ENCODE measurements at regions not wholly inside any gene's neighbourhood (a gene's known extent, or its start where the extent isn't known, plus 50 kb on each side); places are given as distances from the start of the nearest gene placed in this dataset.
"Not testable (repeated sequence)": the region's sequence is repeated elsewhere in the genome, so short reads cannot be mapped to it uniquely, and the experiment has no call there.

DNA sequence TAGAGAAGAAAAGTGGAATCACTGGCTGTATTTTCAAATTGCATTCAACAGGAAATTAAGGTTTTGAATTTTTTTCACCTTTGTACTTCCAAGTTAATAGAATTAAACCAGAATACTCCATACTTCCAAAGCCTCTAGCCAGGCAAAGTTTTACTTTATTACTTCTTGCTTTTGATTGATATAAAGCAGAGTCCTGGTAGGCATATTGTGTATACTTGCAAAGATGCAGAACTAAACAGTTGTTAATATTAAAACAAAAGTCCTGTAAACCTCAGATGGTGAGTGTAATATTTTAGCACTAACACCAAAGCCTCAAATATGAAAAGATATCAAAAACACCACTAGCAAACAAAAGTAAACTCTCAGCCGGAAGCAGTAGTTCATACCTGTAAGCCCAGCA lies 107.2 kb upstream of the C2CD4B start:
- no peak for DNase-seq (ENCODE audit: low spot score)

DNA sequence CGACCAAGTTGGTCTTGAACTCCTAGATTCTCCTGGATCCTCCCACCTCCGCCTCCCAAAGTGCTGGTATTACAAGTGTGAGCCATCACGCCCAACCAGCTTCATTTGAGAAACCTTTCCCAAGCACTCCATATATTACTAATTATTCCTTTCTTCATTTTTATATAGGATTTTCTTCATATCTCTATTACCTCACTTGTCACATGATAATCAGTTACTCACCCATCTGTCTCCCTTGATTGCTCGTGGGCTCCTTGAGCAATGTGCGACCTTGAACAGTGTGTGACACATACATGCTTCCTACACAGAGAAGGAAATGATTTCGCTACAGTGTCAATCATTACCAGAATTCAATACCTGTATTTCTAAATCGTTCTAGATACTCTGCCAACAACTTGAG lies 110.7 kb upstream of the C2CD4B start:
- DNase-seq (ENCODE audit: low spot score): no peak

More for the DNA sequence above, 107.2 kb upstream of the C2CD4B start:
- TF ChIP-seq, protein P1, sequence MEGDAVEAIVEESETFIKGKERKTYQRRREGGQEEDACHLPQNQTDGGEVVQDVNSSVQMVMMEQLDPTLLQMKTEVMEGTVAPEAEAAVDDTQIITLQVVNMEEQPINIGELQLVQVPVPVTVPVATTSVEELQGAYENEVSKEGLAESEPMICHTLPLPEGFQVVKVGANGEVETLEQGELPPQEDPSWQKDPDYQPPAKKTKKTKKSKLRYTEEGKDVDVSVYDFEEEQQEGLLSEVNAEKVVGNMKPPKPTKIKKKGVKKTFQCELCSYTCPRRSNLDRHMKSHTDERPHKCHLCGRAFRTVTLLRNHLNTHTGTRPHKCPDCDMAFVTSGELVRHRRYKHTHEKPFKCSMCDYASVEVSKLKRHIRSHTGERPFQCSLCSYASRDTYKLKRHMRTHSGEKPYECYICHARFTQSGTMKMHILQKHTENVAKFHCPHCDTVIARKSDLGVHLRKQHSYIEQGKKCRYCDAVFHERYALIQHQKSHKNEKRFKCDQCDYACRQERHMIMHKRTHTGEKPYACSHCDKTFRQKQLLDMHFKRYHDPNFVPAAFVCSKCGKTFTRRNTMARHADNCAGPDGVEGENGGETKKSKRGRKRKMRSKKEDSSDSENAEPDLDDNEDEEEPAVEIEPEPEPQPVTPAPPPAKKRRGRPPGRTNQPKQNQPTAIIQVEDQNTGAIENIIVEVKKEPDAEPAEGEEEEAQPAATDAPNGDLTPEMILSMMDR (IDR thresholded peaks at IDR 0.05; ENCODE audit: extremely low read depth, missing control alignments): no peak

DNA sequence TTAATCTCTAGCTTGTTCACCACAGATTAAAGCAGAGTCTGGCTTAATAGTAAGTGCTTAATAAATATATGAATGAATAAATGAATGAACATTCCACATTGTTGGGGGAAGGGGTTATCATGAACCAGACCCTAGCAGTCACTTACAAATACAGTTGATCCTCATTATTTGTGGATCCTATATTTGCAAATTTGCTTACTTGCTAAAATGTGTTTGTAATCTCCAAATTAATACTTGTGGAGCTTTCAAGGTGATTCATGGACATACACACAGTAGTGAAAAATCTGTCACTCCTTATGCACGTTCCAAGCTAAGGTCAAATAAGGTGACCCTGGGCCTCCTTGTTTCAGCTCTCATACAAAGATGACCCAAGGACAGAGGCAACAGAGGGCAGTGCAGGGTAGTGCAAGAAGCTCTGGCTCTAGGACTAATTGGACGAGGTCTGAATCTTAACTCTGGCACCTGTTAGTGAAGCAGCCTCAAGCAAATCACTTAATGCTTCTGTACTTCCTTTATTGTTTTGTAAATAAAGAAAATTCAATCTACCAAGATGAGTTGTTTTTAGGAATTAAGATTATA lies 112.8 kb upstream of the C2CD4B start:
- no peak for DNase-seq (ENCODE audit: low spot score)
- TF ChIP-seq, protein P1 (IDR thresholded peaks at IDR 0.05; ENCODE audit: extremely low read depth, missing control alignments): no peak

More for the DNA sequence above, 110.7 kb upstream of the C2CD4B start:
- TF ChIP-seq, protein P1 (IDR thresholded peaks at IDR 0.05; ENCODE audit: extremely low read depth, missing control alignments): no peak

DNA sequence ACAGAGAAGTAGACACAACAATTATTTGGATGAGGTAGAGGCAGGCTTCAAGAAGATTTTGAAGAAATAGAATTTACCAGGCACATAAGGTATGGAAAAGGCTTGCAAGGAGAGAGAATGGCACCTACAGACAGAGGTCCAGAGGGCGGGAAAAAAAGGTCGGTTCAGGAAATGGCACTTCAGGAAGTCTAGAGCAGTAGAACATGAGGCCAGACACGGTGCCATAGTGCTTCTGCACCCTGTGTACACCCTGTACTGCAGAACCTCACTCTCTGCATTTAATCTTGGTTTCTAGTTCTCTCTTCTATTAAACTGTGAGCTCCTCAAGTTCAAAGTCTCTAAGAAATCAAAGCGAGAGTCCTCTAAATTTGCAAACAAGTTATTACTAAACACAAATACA lies 113.4 kb upstream of the C2CD4B start:
- no peak for DNase-seq (ENCODE audit: low spot score)
- TF ChIP-seq, protein P1 (IDR thresholded peaks at IDR 0.05; ENCODE audit: extremely low read depth, missing control alignments): no peak

DNA sequence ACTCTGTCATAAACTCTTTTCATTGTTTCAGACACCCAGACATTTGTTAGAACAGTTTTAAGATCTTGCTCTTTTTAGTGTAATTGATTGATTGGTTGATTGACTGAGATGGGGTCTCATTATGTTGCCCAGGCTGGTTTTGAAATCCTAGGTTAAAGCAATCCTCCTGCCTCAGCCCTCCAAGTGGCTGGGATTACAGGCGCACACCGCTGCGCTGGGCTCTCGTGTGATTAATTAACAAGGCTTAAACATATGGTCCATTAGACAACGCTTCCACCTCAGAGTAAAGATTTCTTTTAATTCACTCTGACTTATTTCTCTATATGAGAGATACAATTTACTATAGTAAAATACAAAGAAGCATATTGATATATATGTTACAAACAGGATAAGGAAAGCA lies 114.0 kb upstream of the C2CD4B start:
- no peak for DNase-seq (ENCODE audit: low spot score)
- TF ChIP-seq, protein P1 (IDR thresholded peaks at IDR 0.05; ENCODE audit: extremely low read depth, missing control alignments): no peak

DNA sequence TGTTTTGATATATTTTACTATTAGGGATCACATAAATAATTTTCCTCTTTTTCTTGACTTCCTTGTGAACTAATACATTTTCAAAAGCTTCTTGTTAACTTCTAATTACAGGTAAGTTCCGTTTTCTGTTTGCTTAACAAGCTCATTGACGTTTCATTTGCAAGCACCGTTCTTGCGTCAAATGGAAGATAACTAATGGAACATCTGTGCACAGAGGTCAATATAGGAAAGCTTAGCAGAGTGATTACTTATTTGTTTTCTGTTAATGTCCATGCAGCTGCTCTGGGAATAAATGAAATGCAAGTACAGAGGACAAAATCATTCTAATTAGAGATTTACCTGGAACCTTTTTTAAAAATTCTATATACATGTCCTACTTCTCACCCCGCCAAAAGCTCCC lies 115.5 kb upstream of the C2CD4B start:
- DNase-seq (ENCODE audit: low spot score): no peak
- TF ChIP-seq, protein P1 (IDR thresholded peaks at IDR 0.05; ENCODE audit: extremely low read depth, missing control alignments): no peak

DNA sequence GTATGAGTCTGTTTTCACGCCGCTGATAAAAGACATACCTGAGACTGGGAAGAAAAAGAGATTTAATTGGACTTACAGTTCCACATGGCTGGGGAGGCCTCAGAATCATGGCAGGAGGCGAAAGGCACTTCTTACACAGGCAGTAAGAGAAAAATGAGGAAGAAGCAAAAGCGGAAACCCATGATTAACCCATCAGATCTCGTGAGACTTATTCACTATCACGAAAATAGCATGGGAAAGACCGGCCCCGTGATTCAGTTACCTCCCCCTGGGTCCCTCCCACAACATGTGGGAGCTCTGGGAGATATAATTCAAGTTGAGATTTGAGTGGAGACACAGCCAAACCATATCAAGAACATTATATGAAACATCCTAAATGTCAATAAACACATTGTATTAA lies 116.7 kb upstream of the C2CD4B start:
- not testable (repeated sequence) for DNase-seq (ENCODE audit: low spot score)
